GM12892 (cell line): ENCODE measurements at regions not wholly inside any gene's neighbourhood (a gene's known extent, or its start where the extent isn't known, plus 50 kb on each side); places are given as distances from the start of the nearest gene placed in this dataset.

Experiments
- POLR2AphosphoS5 ChIP-seq: IDR thresholded peaks from 2 replicates; pipeline ENCODE4 v1.6.1; 2011; ENCODE audit warnings: low read depth, low read length, control low read depth
- TAF1 ChIP-seq: IDR thresholded peaks from 2 replicates; pipeline ENCODE4 v1.6.1; 2011; ENCODE audit warnings: low read depth, mild to moderate bottlenecking, control low read depth, low read length, borderline replicate concordance

GRCh38 chr5:173800340-173800739 is 87.8 kb upstream of the CPEB4 start:
- TF ChIP-seq TAF1 (no peak), POLR2AphosphoS5 (no peak)
